ENCODE measurements at regions not wholly inside any gene's neighbourhood (a gene's known extent, or its start where the extent isn't known, plus 50 kb on each side); places are given as distances from the start of the nearest gene placed in this dataset.

- Histone ChIP-seq H3K36me3 (no peaks in the 10 kb centered on the region), H3K27ac (no peak overlapping the region), H3K27me3 (no peaks in the 10 kb centered on the region), H3K4me3 (no peak overlapping the region), H3K4me1 (no peaks in the 10 kb centered on the region), H3K9me3 (no peaks in the 10 kb centered on the region)
- no peak for ATAC-seq
- DNase-seq, result no peak
- intact Hi-C loops (cut with DNase I), result no loop called here
- no peak for TF ChIP-seq CTCF (IDR thresholded peaks at IDR 0.05)
- FAIRE-seq, result no peak
- 90 to 95% methylated on average over 22 of the region's 22 CpGs for WGBS, 2 donors
These were observed 462.1 kb upstream of the ID2 start for GRCh38 chr2:8219631-8220355.

DNA sequence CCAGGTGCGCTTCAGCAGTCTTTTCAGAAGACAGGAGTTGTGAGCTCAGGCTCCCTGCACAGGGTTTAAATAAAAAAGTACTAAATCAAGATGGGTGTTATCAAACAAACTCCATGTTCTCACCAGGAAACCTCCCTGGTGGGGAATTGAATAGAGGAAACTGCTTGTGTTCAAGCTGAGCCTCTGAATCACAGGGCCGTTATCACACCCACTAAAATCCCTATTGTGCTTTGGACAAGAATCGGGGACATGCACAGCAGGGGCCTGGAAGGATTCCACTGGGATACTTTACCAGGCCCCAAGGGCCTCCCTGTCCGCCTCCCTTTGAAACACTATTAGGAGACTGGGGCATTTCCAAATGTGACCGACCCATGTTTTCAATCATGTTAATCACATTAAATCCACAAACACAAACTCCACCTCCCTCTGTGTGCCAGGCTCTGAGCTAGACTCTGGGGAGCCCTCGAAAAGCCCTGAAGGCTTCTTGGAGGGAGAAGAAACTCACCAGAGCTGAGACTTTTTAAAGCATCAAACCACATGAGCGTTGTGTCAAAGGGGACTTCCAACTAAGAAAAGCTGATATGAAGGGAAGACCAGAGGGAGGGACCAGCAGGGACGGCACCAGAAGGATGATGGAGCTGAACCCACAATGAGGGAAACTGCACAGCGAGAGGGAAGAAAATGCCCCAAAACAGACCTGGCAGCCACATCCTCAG is 458.7 kb upstream of the ID2 start:
- H3K36me3 ChIP-seq, result no peaks in the 10 kb centered on the region
- H3K27ac ChIP-seq, result no peak overlapping the region
- intact Hi-C loops (cut with DNase I), result no loop called here
- DNase-seq (no peak), FAIRE-seq (no peak), ATAC-seq (no peak)
- no peaks in the 10 kb centered on the region for H3K27me3 ChIP-seq
- TF ChIP-seq CTCF (IDR thresholded peaks at IDR 0.05), result no peak
- no peaks in the 10 kb centered on the region for H3K9me3 ChIP-seq
- H3K4me3 ChIP-seq, result no peak overlapping the region
- no peaks in the 10 kb centered on the region for H3K4me1 ChIP-seq
- 86 to 93% methylated on average over 9 of the region's 9 CpGs for WGBS, 2 donors

- TF ChIP-seq CTCF (IDR thresholded peaks at IDR 0.05), result no peak
- no peaks in the 10 kb centered on the region for H3K36me3 ChIP-seq
- no peak overlapping the region for H3K27ac ChIP-seq
- H3K4me1 ChIP-seq, result no peaks in the 10 kb centered on the region
- intact Hi-C loops (cut with DNase I), result no loop called here
- no peaks in the 10 kb centered on the region for H3K9me3 ChIP-seq
- FAIRE-seq, result no peak
- WGBS, 2 donors, result 78 to 81% methylated on average over 18 of the region's 18 CpGs
- H3K27me3 ChIP-seq, result no peaks in the 10 kb centered on the region
- no peak for DNase-seq
- H3K4me3 ChIP-seq, result no peak overlapping the region
- ATAC-seq, result no peak
These were observed 458.0 kb upstream of the ID2 start for GRCh38 chr2:8223695-8224346.

DNA sequence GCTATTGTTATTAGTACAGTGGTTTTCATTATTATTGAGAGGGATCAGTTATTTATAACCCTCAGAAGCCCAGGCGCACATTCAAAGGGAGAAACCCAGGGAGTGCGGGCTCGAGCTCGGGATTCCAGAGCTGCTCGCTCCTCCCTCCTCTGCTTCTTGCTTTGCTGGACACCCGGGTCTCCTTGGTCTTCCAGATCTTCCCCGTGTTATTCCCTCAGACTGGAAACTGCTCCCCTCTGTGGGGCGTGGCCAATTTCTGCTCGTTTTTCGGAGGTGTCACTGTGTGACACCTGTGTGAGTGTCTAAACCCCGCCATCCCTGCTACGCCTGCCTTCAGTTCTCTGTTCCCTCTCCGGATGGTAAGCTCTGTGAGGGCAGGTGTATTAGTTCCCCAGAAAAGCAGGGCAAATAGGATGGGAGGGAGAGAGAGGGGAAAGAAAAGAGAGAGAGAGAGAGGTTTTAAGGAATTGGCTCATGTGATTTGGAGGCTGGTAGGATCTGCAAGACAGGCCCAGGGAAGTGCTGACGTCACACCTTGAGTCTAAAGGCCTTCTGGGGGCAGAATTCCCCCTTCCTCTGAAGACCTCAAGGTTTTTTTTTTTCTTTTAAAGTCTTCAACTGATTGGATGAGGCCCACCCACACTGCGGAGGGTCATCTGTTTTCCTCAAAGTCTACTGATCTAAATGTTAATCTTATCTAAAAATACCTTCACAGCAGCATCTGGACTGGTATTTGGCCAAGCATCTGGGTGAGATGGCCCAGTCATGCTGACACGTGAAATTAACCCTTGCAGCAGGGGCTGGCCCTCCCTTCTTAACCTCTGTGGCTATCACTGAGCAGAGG is 457.3 kb upstream of the ID2 start:
- Histone ChIP-seq H3K27ac (no peak overlapping the region), H3K36me3 (no peaks in the 10 kb centered on the region), H3K27me3 (no peaks in the 10 kb centered on the region), H3K4me3 (no peak overlapping the region), H3K4me1 (no peaks in the 10 kb centered on the region), H3K9me3 (no peaks in the 10 kb centered on the region)
- intact Hi-C loops (cut with DNase I), result no loop called here
- no peak for ATAC-seq
- 78 to 83% methylated on average over 16 of the region's 16 CpGs for WGBS, 2 donors
- no peak for DNase-seq
- no peak for FAIRE-seq
- no peak for TF ChIP-seq CTCF (IDR thresholded peaks at IDR 0.05)
